Stimulated activated CD8-positive, alpha-beta memory T cell treated with anti-CD3 and anti-CD28 coated beads, Interleukin-4, amount 100 ng/mL, for 4 hours (primary cell): ENCODE measurements at regions not wholly inside any gene's neighbourhood (a gene's known extent, or its start where the extent isn't known, plus 50 kb on each side); places are given as distances from the start of the nearest gene placed in this dataset.
"Not testable (repeated sequence)": the region's sequence is repeated elsewhere in the genome, so short reads cannot be mapped to it uniquely, and the experiment has no call there.

Experiments
- DNase-seq, 2 donors: peaks; one replicate each; pipeline ENCODE4 v3.0.0-alpha.2; 2020; ENCODE audit warnings: low read depth in 2 of 2, low spot score in 1 of 2

DNA sequence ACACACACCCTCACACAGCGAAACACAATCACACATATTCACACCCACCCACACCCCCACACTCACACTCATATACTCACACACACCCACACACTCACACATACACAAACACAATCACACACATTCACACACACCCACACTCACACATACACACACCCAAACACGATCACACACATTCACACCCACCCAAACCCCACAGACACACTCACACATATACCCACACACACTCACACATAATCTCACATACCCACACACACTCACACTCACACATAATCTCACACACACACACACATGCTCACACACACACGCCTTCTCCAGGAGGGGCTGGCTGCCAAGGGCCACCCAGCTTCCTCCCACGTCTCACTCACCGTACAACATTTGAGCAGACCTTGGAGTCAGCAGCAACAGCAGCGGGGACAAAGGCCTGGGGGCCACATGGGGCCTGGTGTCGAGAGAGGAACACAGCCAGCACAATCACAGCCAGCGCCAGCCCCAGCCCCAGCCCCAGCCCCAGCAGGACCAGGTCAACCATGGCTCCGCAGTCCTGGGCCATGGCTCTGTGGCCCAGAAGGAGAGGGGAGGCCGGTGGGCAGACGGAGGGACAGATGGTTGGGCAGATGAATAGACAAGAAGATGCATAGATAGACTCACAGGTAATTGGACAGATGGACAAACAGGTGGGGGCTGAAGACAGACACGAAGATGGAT, 932.9 kb downstream of the TUBA3C start:
- not testable (repeated sequence) for DNase-seq

GRCh38 chr13:18240086-18240485, 941.5 kb downstream of the TUBA3C start:
- not testable (repeated sequence) for DNase-seq

- not testable (repeated sequence) for DNase-seq
Observed at GRCh38 chr13:18238586-18238985, 943.0 kb downstream of the TUBA3C start.

- DNase-seq, result no peak
Observed at GRCh38 chr13:18236528-18236815, 945.2 kb downstream of the TUBA3C start.

DNA sequence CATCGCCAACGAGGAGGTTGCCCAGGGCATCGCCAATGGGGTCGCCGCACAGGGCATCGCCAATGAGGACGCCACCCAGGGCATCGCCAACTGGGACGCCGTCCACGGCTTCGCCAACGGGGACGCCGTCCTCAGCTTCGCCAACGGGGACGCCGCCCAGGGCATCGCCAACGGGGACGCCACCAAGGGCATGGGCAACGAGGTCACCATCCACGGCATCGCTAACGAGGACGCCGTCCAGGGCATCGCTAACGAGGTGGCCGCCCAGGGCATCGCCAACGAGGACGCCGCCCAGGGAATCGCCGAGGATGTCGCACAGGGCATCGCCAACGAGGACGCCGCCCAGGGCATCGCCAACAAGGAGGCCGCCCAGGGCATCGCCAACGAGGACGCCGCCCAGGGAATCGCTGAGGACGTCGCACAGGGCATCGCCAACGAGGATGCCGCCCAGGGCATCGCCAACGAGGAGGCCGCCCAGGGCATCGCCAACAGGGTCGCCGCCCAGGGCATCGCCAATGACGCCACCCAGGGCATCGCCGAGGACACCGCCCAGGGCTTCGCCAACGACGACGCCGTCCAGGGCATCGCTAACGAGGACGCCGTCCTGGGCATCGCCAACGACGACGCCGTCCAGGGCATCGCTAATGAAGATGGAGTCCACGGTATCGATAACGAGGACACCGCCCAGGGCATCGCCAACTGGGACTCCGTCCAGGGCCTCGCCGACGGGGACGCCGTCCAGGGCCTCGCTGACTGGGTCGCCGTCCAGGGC, 945.7 kb downstream of the TUBA3C start:
- no peak for DNase-seq

DNA sequence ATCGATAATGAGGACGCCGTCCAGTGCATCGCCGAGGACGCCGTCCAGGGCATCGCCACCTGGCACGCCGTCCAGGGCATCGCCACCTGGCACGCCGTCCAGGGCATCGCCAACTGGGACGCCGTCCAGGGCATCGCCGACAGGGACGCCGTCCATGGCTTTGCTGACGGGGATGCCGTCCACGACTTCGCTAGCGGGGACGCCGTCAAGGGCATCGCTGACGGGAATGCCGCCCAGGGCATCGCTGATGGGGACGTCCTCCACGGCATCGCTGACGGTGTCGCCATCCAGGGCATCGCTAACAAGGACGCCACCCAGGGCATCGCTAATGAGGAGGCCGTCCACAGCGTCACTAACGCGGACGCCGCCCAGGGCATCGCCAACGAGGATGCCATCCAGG, 946.5 kb downstream of the TUBA3C start:
- no peak for DNase-seq

- not testable (repeated sequence) for DNase-seq
Observed at GRCh38 chr13:18234451-18234850, 947.2 kb downstream of the TUBA3C start.

- no peak for DNase-seq
Observed at GRCh38 chr13:18233783-18234299, 947.8 kb downstream of the TUBA3C start.

GRCh38 chr13:18232994-18233782, 948.4 kb downstream of the TUBA3C start:
- DNase-seq, result no peak

DNA sequence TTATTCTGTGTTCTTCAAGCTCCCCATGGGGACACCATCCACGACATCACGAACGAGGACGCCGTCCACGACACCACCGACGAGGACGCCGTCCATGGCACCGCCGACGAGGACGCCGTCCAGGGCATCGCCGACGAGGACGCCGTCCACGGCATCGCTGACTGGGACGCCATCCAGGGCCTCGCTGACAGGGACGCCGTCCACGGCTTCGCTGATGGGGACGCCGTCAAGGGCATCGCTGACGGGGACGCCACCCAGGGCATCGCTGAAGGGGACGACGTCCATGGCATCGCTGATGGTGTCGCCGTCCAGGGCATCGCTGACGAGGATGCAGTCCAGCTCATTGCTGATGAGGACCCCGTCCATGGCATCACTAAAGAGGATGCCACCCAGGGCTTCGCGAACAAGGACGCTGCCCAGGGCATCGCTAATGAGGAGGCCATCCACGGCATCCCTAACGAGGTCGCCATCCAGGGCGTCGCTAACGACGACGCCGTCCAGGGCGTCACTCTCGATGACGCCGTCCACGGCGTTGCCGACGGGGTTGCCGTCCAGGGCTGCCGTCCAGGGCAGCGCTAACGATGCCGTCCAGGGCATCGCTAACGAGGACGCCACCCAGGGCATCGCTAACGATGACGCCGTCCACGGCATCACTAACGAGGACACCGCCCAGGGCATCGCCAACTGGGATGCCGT, 949.2 kb downstream of the TUBA3C start:
- DNase-seq, result no peak

GRCh38 chr13:18224411-18224810, 957.2 kb downstream of the TUBA3C start:
- DNase-seq, result not testable (repeated sequence)

- not testable (repeated sequence) for DNase-seq
Observed at GRCh38 chr13:18214689-18215088, 966.9 kb downstream of the TUBA3C start.

GRCh38 chr13:18213511-18213910, 968.1 kb downstream of the TUBA3C start:
- not testable (repeated sequence) for DNase-seq

DNA sequence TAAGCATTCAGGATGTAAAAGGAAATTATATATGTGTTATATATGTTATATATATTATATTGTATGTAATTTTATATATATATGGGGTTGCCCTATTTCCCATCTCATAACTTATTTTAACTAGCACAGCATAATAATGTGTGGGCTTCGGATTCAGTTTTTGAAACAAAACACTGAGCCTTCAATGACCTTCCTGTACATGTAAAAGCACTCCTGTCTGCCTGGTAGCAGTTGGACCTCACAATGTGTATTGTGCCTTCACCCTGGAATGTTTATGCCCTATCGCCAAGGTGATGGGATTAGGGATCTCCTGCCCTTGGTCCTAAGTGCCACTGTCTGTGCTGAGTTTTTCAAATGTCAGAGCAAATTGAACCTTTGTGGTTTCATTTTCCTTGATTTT, 968.8 kb downstream of the TUBA3C start:
- DNase-seq, result peak in 1 of 2 donors; percentile 1

DNA sequence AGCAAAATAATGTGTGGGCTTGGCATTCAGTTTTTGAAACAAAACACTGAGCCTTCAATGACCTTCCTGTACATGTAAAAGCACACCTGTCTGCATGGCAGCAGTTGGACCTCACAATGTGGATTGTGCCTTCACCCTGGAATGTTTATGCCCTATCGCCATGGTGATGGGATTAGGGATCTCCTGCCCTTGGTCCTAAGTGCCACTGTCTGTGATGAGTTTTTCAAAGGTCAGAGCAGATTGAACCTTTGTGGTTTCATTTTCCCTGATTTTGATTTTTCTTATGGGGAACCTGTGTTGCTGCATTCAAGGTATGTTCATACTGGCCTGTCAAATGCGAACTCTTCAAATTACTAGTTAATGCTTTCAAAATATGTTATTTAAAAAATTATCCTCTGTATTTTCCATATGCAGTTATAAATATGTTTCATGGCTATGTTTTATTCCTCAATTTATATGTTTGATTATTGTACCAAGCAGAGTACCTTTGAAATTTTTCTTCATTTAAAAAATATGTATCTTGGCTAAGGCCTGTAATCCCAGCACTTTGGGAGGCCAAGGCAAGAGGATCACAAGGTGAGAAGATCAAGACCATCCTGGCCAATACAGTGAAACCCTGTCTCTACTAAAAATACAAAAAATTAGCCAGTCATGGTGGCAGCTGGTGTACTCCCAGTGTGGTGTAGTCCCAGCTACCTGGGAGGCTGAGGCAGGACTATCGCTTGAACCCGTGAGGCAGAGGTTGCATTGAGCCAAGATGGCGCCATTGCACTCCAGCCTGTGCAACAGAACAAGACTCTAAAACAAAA, 969.7 kb downstream of the TUBA3C start:
- not testable (repeated sequence) for DNase-seq

GRCh38 chr13:18204614-18205178, 976.9 kb downstream of the TUBA3C start:
- DNase-seq, result not testable (repeated sequence)

- not testable (repeated sequence) for DNase-seq
Observed at GRCh38 chr13:18195365-18195678, 986.3 kb downstream of the TUBA3C start.

DNA sequence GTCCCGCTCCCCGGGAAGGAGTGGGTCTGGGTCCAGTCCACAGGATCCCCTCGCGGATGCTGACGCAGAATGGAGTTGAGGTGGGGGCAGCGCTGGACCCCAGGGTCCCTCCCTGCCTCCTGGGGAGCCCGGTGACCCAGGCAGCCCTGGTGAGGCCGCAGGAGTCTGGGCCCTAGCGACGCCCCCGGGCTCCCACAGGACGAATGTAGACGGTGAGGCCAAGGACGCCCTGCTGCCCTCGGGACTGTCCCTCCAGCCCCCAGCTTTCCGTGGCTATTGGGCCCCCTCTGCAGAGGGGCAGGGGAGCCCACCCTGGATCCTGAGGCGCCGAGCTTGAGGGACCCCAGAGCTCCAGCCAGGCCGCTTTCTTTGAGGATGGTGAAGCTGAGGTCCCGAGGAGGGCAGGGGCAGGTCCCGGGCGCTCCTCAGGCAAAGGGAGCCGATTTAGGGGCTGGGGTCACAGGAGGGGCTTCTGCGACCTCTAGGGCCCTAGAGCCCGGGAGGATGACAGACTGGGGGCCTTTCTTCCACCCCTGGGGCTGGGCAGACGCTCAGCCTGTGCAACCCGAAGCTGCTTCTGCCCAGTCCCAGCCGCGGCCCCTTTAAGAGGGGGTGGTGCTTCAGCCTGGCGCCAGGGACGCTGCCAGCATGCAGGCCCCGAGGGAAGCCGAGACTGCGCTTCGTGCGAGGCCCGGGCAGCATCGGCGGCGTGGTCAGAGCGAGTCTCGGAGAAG, 986.8 kb downstream of the TUBA3C start:
- DNase-seq, result not testable (repeated sequence)

DNA sequence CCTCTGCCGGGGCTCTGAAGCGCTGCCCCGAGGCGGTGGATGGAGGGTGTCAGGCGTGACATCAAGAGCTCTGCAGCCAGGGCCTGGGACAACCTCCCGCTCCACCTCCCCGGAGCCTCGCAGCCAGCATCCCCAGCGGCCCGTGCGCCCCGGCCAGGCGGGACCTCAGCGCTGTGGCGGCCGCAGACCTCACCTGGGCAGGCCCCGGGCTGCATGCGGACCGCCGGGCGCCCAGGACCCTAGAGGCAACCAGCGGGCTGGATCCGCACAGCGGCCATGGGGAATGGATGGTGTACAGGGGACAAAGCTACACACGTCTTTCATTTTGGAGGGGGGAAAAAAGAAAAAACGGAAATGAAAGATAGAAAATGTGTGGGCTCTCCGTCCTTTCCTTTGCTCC, 987.5 kb downstream of the TUBA3C start:
- DNase-seq, result not testable (repeated sequence)
